GM23338 (cell line): ENCODE measurements at regions not wholly inside any gene's neighbourhood (a gene's known extent, or its start where the extent isn't known, plus 50 kb on each side); places are given as distances from the start of the nearest gene placed in this dataset.

ENCODE experiments used
- ATAC-seq: fragments of 200-7000 bp; cut with Tn5 transposase; 3 replicates; pipeline ENCODE4 v1.9.1; 2020
- DNase-seq: peaks from one replicate; pipeline ENCODE4 v3.0.0-alpha.2; 2015; ENCODE audit warnings: low spot score
- H2AFZ ChIP-seq: fragments of 200-600 bp; sonication (generic); 2 replicates; pipeline ENCODE4 v1.8.0; 2016; ENCODE audit warnings: antibody characterized with exemption, mild to moderate bottlenecking, moderate library complexity
- H3F3A ChIP-seq: fragments of 200-600 bp; sonication (generic); replicated peaks from 2 replicates; pipeline ENCODE4 v1.8.0; 2017; ENCODE audit warnings: antibody characterized with exemption, mixed run types, low read depth
- H3K27ac ChIP-seq: fragments of 200-600 bp; sonication (generic); 2 replicates; pipeline ENCODE4 v1.6.1; 2016; ENCODE audit warnings: low read depth
- H3K27me3 ChIP-seq: fragments of 200-600 bp; sonication (generic); 2 replicates; pipeline ENCODE4 v1.8.0; 2016; ENCODE audit warnings: mild to moderate bottlenecking, mixed run types, moderate library complexity; ENCODE audit not compliant: insufficient read depth
- H3K36me3 ChIP-seq: fragments of 200-600 bp; sonication (generic); 2 replicates; pipeline ENCODE4 v1.8.0; 2016; ENCODE audit warnings: mild to moderate bottlenecking; ENCODE audit not compliant: insufficient read depth
- H3K4me1 ChIP-seq: fragments of 200-600 bp; sonication (generic); 2 replicates; pipeline ENCODE4 v1.8.0; 2016; ENCODE audit warnings: mild to moderate bottlenecking, moderate library complexity; ENCODE audit not compliant: insufficient read depth
- H3K4me2 ChIP-seq: fragments of 200-600 bp; sonication (generic); 2 replicates; pipeline ENCODE4 v1.7.1; 2017; ENCODE audit warnings: mixed run types
- H3K4me3 ChIP-seq: fragments of 200-600 bp; sonication (generic); 2 replicates; pipeline ENCODE4 v1.6.1; 2016; ENCODE audit warnings: mixed run types
- H3K79me2 ChIP-seq: fragments of 200-600 bp; sonication (generic); replicated peaks from 2 replicates; pipeline ENCODE4 v1.8.0; 2017; ENCODE audit warnings: mild to moderate bottlenecking; ENCODE audit not compliant: insufficient read depth
- H3K9me2 ChIP-seq: fragments of 200-600 bp; sonication (generic); 2 replicates; pipeline ENCODE4 v1.8.0; 2017; ENCODE audit not compliant: insufficient read depth
- H4K20me1 ChIP-seq: fragments of 200-600 bp; sonication (generic); replicated peaks from 2 replicates; pipeline ENCODE4 v1.8.0; 2017; ENCODE audit warnings: mild to moderate bottlenecking; ENCODE audit not compliant: insufficient read depth
- H3K27ac Mint-ChIP-seq: 2 replicates; pipeline ENCODE4 v1.8.0; 2020; ENCODE audit warnings: inconsistent platforms, mild to moderate bottlenecking, moderate library complexity, mixed read lengths
- H3K27me3 Mint-ChIP-seq: 3 replicates; pipeline ENCODE4 v1.8.0; 2022; ENCODE audit warnings: low read depth, mild to moderate bottlenecking, moderate library complexity, mixed read lengths, inconsistent platforms; ENCODE audit not compliant: insufficient read depth, poor library complexity
- H3K36me3 Mint-ChIP-seq: 3 replicates; pipeline ENCODE4 v1.8.0; 2021; ENCODE audit warnings: low read depth, mild to moderate bottlenecking, inconsistent platforms, moderate library complexity, mixed read lengths
- H3K4me1 Mint-ChIP-seq: 3 replicates; pipeline ENCODE4 v1.8.0; 2020; ENCODE audit warnings: mild to moderate bottlenecking, inconsistent platforms, mixed read lengths
- H3K4me3 Mint-ChIP-seq: 3 replicates; pipeline ENCODE4 v1.8.0; 2021; ENCODE audit warnings: moderate library complexity, mild to moderate bottlenecking, inconsistent platforms, mixed read lengths
- H3K9me3 Mint-ChIP-seq: 3 replicates; pipeline ENCODE4 v1.8.0; 2020; ENCODE audit warnings: moderate library complexity, mild to moderate bottlenecking, inconsistent platforms, mixed read lengths
- CREB1 ChIP-seq: fragments of 250-450 bp; sonication (Bioruptor Pico); IDR thresholded peaks from 2 replicates; pipeline ENCODE4 v1.5.0; 2020; ENCODE audit warnings: low read depth, mild to moderate bottlenecking, moderate library complexity
- CTCF ChIP-seq, 2 experiments: fragments of 200-600 bp in 1 of 2; sonication (generic) in 1 of 2; conservative IDR thresholded peaks; 2 replicates each; pipeline versions ENCODE4 v1.5.1 to v1.6.1; 2016 to 2017; ENCODE audit warnings: antibody characterized with exemption in 2 of 2, low read depth in 2 of 2, mild to moderate bottlenecking in 2 of 2, moderate library complexity in 1 of 2
- ETS1 ChIP-seq: IDR thresholded peaks from 2 replicates; pipeline ENCODE4 v1.6.1; 2016; ENCODE audit warnings: antibody characterized with exemption
- EZH2 ChIP-seq: fragments of 200-600 bp; sonication (generic); IDR thresholded peaks from one replicate; pipeline ENCODE4 v1.8.0; 2017; ENCODE audit warnings: antibody characterized with exemption, mild to moderate bottlenecking, low read depth; ENCODE audit not compliant: unreplicated experiment
- EZH2phosphoT487 ChIP-seq: fragments of 200-600 bp; sonication (generic); IDR thresholded peaks from one replicate; pipeline ENCODE4 v1.8.1; 2018; ENCODE audit warnings: antibody characterized with exemption; ENCODE audit not compliant: unreplicated experiment
- JUNB ChIP-seq: IDR thresholded peaks from one replicate; pipeline ENCODE4 v1.6.1; 2016; ENCODE audit warnings: antibody characterized with exemption; ENCODE audit not compliant: unreplicated experiment
- NANOG ChIP-seq: IDR thresholded peaks from 2 replicates; pipeline ENCODE4 v1.6.1; 2016; ENCODE audit warnings: antibody characterized with exemption, borderline replicate concordance
- POLR2AphosphoS5 ChIP-seq: IDR thresholded peaks from 2 replicates; pipeline ENCODE4 v1.6.1; 2016; ENCODE audit warnings: antibody characterized with exemption, low read depth
- REST ChIP-seq: IDR thresholded peaks from one replicate; pipeline ENCODE4 v1.6.1; 2018; ENCODE audit warnings: antibody characterized with exemption; ENCODE audit not compliant: unreplicated experiment
- STAT1 ChIP-seq: IDR thresholded peaks from one replicate; pipeline ENCODE4 v1.6.1; 2016; ENCODE audit warnings: antibody characterized with exemption; ENCODE audit not compliant: unreplicated experiment
- ZNF114 ChIP-seq: fragments of 250-450 bp; sonication (Bioruptor Pico); IDR thresholded peaks from 2 replicates; pipeline ENCODE4 v1.5.0; 2020; ENCODE audit warnings: mild to moderate bottlenecking, moderate library complexity
- ZNF331 ChIP-seq: fragments of 250-450 bp; sonication (Bioruptor Pico); IDR thresholded peaks from 2 replicates; pipeline ENCODE4 v1.5.0; 2020; ENCODE audit warnings: low read depth, mild to moderate bottlenecking, moderate library complexity
- ZNF462 ChIP-seq: fragments of 250-450 bp; sonication (Bioruptor Pico); IDR thresholded peaks from 2 replicates; pipeline ENCODE4 v1.5.0; 2020; ENCODE audit warnings: mild to moderate bottlenecking, moderate library complexity

GRCh38 chr14:23751616-23752015, 115.5 kb downstream of the DHRS2 start (continued):
- TF ChIP-seq ETS1 (no peak), NANOG (no peak), REST (no peak), STAT1 (no peak), JUNB (no peak), POLR2AphosphoS5 (no peak), CREB1 (CRISPR knock-in tag) (no peak), EZH2phosphoT487 (no peak)

- H4K20me1 ChIP-seq: no peaks in the 10 kb centered on the region
- no peak overlapping the region for H3K27ac Mint-ChIP-seq
- H3F3A ChIP-seq: no peaks in the 10 kb centered on the region
- no peak overlapping the region for H3K4me2 ChIP-seq
- H3K36me3 Mint-ChIP-seq: no peaks in the 10 kb centered on the region
- no peak overlapping the region for H3K4me3 ChIP-seq
- DNase-seq (no peak), ATAC-seq (no peak)
- no peak overlapping the region for H3K4me3 Mint-ChIP-seq
- H3K36me3 ChIP-seq: no peaks in the 10 kb centered on the region
- no peaks in the 10 kb centered on the region for H3K27me3 Mint-ChIP-seq
- H3K27ac ChIP-seq: no peak overlapping the region
- no peaks in the 10 kb centered on the region for H3K4me1 Mint-ChIP-seq
- H3K4me1 ChIP-seq: no peaks in the 10 kb centered on the region
- no peaks in the 10 kb centered on the region for H3K79me2 ChIP-seq
- H3K27me3 ChIP-seq: no peaks in the 10 kb centered on the region
- no peak overlapping the region for H2AFZ ChIP-seq
- TF ChIP-seq JUNB (no peak), EZH2 (no peak), CTCF (conservative IDR thresholded peaks at IDR 0.05; ENCODE audit: low read depth in 2 of 2) (no peak), ZNF331 (no peak), STAT1 (no peak), POLR2AphosphoS5 (no peak), CREB1 (CRISPR knock-in tag) (no peak), ZNF114 (CRISPR knock-in tag) (no peak), NANOG (no peak), EZH2phosphoT487 (no peak), ZNF462 (CRISPR knock-in tag) (no peak)
- 0 out of 2 replicates have a peak, but pooled peaks cover 11% of the 10 kb centered on the region for H3K9me2 ChIP-seq
- H3K9me3 Mint-ChIP-seq: peaks cover 5% of the 10 kb centered on the region; the same call in 2 of the 3 replicates
Observed at GRCh38 chr14:23763394-23763793, 127.2 kb downstream of the DHRS2 start.
